ENCODE measurements at regions not wholly inside any gene's neighbourhood (a gene's known extent, or its start where the extent isn't known, plus 50 kb on each side); places are given as distances from the start of the nearest gene placed in this dataset.

- in situ Hi-C loops (cut with MboI; ENCODE audit: low pct_unique_long_range_greater_than_20kb, low sequenced_read_pairs, unreplicated experiment), result no loop called here
- no peak for TF ChIP-seq CTCF (IDR thresholded peaks at IDR 0.05; ENCODE audit: extremely low read depth, insufficient read depth, missing control alignments)
- DNase-seq (ENCODE audit: low spot score), result no peak
Observed at GRCh38 chr10:71060476-71061426, 151.6 kb upstream of the UNC5B start.

- no peak for DNase-seq (ENCODE audit: low spot score)
- in situ Hi-C loops (cut with MboI; ENCODE audit: low pct_unique_long_range_greater_than_20kb, low sequenced_read_pairs, unreplicated experiment), result no loop called here
- no peak for TF ChIP-seq CTCF (IDR thresholded peaks at IDR 0.05; ENCODE audit: extremely low read depth, insufficient read depth, missing control alignments)
Observed at GRCh38 chr10:71061472-71061871, 150.9 kb upstream of the UNC5B start.

DNA sequence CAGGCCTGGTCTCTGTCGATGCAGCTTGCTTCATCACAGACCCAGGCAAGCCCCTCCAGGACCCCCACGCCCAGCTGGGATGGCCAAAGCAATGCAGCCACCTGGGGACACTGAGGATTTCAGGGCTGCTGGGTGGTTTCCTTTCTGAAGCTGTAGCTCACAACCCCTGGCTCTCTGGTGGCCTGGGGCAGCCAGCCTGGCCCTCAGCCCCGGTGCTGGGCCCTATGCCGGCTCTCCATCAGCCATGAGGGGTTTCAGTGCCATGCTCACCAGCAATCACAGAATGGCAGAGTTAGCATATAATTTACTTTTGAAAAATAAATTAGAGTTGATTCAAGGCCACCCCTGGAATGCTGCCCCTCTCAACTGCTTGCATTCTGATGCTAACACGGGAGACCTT, 150.2 kb upstream of the UNC5B start:
- in situ Hi-C loops (cut with MboI; ENCODE audit: low pct_unique_long_range_greater_than_20kb, low sequenced_read_pairs, unreplicated experiment), result no loop called here
- no peak for DNase-seq (ENCODE audit: low spot score)

DNA sequence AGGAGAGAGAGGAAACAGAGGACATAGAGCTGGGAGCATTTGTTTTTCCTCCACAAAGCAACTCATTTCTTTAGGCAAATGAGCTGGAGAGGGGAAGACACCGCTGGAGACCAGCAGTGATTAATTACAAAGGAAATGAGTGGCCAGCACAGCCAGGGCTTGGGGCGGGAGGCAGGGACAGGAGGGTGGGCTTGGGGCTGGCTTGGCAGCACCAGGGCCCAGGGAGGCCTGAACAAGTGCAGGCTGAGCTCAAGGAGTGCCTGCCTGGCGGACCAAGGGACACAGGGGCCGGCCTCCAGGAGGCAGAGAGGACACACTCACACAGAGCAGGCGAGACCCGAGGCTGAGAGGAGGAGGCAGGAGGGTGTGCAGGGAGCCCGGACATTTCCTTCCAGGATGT, 149.0 kb upstream of the UNC5B start:
- no peak for TF ChIP-seq CTCF (IDR thresholded peaks at IDR 0.05; ENCODE audit: extremely low read depth, insufficient read depth, missing control alignments)
- DNase-seq (ENCODE audit: low spot score), result no peak
- in situ Hi-C loops (cut with MboI; ENCODE audit: low pct_unique_long_range_greater_than_20kb, low sequenced_read_pairs, unreplicated experiment), result no loop called here

More for the DNA sequence above, 150.2 kb upstream of the UNC5B start:
- no peak for TF ChIP-seq CTCF (IDR thresholded peaks at IDR 0.05; ENCODE audit: extremely low read depth, insufficient read depth, missing control alignments)

DNA sequence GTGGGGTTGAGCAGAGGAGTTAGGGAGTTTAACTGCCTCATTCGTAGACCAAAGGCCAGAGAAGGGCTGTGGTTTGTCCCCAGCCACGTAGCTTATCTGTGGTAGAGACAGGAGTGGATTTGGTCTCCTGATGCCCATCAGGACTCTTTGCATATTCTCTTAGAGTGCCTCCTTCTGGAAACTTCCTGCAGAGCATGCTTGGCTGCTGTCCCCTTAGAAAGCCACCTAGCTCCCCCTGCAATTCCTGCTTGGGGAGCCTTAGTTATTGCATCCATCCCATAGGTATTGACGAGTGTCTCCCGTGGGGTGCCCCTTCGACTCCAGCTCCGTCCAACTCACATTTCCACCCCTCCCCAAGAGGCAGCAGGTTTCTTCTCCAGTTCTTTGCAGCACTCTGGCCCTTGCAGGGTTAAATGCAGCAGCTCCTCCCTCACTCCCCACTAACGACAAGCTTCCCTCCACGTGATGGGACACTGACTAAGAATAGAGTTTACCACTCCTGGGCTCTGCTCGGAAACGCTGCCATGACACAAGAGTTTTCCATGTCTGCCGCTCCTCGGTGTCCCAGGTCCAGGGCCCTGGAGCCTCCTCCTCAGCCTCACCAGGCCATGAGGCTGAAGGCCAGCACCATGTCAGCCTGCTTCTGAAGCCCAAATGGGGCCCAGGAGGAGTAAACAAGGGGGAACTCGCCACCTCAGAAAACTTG, 147.8 kb upstream of the UNC5B start:
- no peak for TF ChIP-seq CTCF (IDR thresholded peaks at IDR 0.05; ENCODE audit: extremely low read depth, insufficient read depth, missing control alignments)
- DNase-seq (ENCODE audit: low spot score), result no peak
- in situ Hi-C loops (cut with MboI; ENCODE audit: low pct_unique_long_range_greater_than_20kb, low sequenced_read_pairs, unreplicated experiment), result no loop called here

GRCh38 chr10:71065659-71066058, 146.7 kb upstream of the UNC5B start:
- in situ Hi-C loops (cut with MboI; ENCODE audit: low pct_unique_long_range_greater_than_20kb, low sequenced_read_pairs, unreplicated experiment), result no loop called here
- no peak for DNase-seq (ENCODE audit: low spot score)
- no peak for TF ChIP-seq CTCF (IDR thresholded peaks at IDR 0.05; ENCODE audit: extremely low read depth, insufficient read depth, missing control alignments)
